Loucy (cell line): ENCODE measurements at regions not wholly inside any gene's neighbourhood (a gene's known extent, or its start where the extent isn't known, plus 50 kb on each side); places are given as distances from the start of the nearest gene placed in this dataset.

ENCODE experiments used
- H2AFZ ChIP-seq: fragments of 200-600 bp; sonication (generic); 2 replicates; pipeline ENCODE4 v1.6.0; 2016; ENCODE audit warnings: antibody characterized with exemption, mild to moderate bottlenecking, low read length, moderate library complexity
- H3F3A ChIP-seq: fragments of 200-600 bp; 2 replicates; pipeline ENCODE4 v1.6.0; 2016; ENCODE audit warnings: antibody characterized with exemption, low read depth, mild to moderate bottlenecking
- H3K27me3 ChIP-seq: fragments of 200-600 bp; sonication (generic); 2 replicates; pipeline ENCODE4 v1.6.1; 2014; ENCODE audit warnings: low read length, mild to moderate bottlenecking; ENCODE audit not compliant: insufficient read depth, poor library complexity, severe bottlenecking
- H3K36me3 ChIP-seq: fragments of 200-600 bp; sonication (generic); 2 replicates; pipeline ENCODE4 v1.6.1; 2016; ENCODE audit warnings: low read length; ENCODE audit not compliant: insufficient read depth
- H3K4me1 ChIP-seq: fragments of 200-600 bp; sonication (generic); 2 replicates; pipeline ENCODE4 v1.5.1; 2014; ENCODE audit warnings: low read length, mild to moderate bottlenecking; ENCODE audit not compliant: insufficient read depth, poor library complexity, severe bottlenecking
- H3K4me2 ChIP-seq: fragments of 200-600 bp; sonication (generic); 2 replicates; pipeline ENCODE4 v1.6.0; 2014; ENCODE audit warnings: antibody characterized with exemption, low read length, low read depth, mild to moderate bottlenecking; ENCODE audit not compliant: poor library complexity, severe bottlenecking
- H3K4me3 ChIP-seq: fragments of 200-600 bp; sonication (generic); 2 replicates; pipeline ENCODE4 v1.5.1; 2014; ENCODE audit warnings: low read length, mild to moderate bottlenecking, mixed read lengths; ENCODE audit not compliant: poor library complexity, severe bottlenecking
- H3K79me2 ChIP-seq: fragments of 200-600 bp; sonication (generic); 2 replicates; pipeline ENCODE4 v1.6.1; 2014; ENCODE audit warnings: low read length; ENCODE audit not compliant: insufficient read depth
- H3K9ac ChIP-seq: fragments of 200-600 bp; sonication (generic); 2 replicates; pipeline ENCODE4 v1.6.0; 2014; ENCODE audit warnings: mild to moderate bottlenecking, low read depth, low read length, moderate library complexity; ENCODE audit not compliant: poor library complexity, severe bottlenecking
- H3K9me2 ChIP-seq: fragments of 200-600 bp; sonication (generic); replicated peaks from 2 replicates; pipeline ENCODE4 v1.6.1; 2016; ENCODE audit warnings: low read depth, low read length, mixed read lengths
- H3K9me3 ChIP-seq: fragments of 200-600 bp; sonication (generic); 2 replicates; pipeline ENCODE4 v1.6.1; 2014; ENCODE audit warnings: mild to moderate bottlenecking, antibody characterized with exemption, low read length, low read depth; ENCODE audit not compliant: insufficient read depth
- H4K20me1 ChIP-seq: fragments of 200-600 bp; sonication (generic); 2 replicates; pipeline ENCODE4 v1.6.0; 2014; ENCODE audit warnings: antibody characterized with exemption, low read length, mild to moderate bottlenecking; ENCODE audit not compliant: insufficient read depth, poor library complexity, severe bottlenecking
- EZH2phosphoT487 ChIP-seq: fragments of 200-600 bp; IDR thresholded peaks from 2 replicates; pipeline ENCODE4 v1.6.1; 2018; ENCODE audit warnings: antibody characterized with exemption, mild to moderate bottlenecking, moderate library complexity, borderline replicate concordance
- TF ChIP-seq, protein P1 (sequence below): fragments of 200-600 bp; sonication (generic); conservative IDR thresholded peaks from 2 replicates; pipeline ENCODE4 v1.5.1; 2014; ENCODE audit warnings: mild to moderate bottlenecking, antibody characterized with exemption, low read length

GRCh38 chr15:77749236-77749997 is 116.7 kb upstream of the LINGO1 start:
- Histone ChIP-seq H3K4me3 (no peak overlapping the region), H3K36me3 (no peaks in the 10 kb centered on the region), H4K20me1 (no peaks in the 10 kb centered on the region), H2AFZ (no peak overlapping the region), H3F3A (no peaks in the 10 kb centered on the region), H3K4me2 (no peak overlapping the region), H3K4me1 (peaks cover 10% of the 10 kb centered on the region), H3K9ac (no peak overlapping the region), H3K79me2 (no peaks in the 10 kb centered on the region), H3K9me2 (no peaks in the 10 kb centered on the region), H3K27me3 (no peaks in the 10 kb centered on the region), H3K9me3 (no peaks in the 10 kb centered on the region)
- TF ChIP-seq, protein P1, sequence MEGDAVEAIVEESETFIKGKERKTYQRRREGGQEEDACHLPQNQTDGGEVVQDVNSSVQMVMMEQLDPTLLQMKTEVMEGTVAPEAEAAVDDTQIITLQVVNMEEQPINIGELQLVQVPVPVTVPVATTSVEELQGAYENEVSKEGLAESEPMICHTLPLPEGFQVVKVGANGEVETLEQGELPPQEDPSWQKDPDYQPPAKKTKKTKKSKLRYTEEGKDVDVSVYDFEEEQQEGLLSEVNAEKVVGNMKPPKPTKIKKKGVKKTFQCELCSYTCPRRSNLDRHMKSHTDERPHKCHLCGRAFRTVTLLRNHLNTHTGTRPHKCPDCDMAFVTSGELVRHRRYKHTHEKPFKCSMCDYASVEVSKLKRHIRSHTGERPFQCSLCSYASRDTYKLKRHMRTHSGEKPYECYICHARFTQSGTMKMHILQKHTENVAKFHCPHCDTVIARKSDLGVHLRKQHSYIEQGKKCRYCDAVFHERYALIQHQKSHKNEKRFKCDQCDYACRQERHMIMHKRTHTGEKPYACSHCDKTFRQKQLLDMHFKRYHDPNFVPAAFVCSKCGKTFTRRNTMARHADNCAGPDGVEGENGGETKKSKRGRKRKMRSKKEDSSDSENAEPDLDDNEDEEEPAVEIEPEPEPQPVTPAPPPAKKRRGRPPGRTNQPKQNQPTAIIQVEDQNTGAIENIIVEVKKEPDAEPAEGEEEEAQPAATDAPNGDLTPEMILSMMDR, result no peak
- TF ChIP-seq EZH2phosphoT487, result no peak

DNA sequence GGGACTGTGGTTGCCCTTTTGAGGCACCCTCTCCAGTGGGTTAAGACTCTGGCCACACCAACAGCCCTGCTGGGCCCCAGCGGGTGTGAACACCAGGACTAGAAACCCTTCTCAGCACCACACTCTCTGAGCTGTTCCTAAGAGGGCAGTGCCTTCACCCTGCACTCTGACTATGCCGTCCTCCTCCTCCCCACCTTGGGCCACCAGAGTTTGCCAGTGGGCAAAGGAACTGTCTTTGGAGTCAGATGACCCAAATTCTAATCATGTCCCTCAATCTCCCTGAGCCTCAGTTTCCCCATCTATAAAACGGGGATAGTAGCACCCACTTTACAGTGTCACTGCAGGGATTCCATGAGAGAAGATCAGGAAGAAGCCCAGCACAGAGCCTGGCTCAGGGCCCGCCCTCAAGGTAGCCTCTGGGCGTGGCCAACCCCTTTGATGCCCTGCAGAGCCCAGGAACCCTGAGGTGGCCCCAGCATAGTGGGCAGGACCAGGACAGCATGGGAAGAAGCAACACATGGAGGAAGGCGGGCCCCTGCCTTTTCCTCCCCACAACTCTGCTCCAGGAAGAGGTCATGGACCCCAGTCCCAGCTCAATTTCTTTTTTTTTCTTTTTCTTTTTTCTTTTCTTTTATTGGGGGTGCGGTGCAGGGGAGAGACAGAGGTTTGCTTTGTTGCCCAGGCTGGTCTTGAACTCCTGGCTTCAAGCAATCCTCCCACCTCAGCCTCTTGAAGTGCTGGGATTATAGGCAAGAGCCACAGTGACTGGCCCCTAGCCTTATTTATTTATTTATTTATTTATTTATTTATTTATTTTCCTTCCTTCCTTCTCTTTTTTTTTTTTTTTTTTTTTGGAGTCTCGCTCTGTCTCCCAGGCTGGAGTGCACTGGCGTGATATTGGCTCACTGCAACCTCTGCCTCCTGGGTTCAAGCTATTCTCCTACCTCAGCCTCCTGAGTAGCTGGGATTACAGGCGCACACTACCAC is 115.7 kb upstream of the LINGO1 start:
- H3K27me3 ChIP-seq, result no peaks in the 10 kb centered on the region

More for the DNA sequence above, 115.7 kb upstream of the LINGO1 start:
- Histone ChIP-seq H4K20me1 (no peaks in the 10 kb centered on the region), H3K36me3 (no peaks in the 10 kb centered on the region), H3K9me3 (no peaks in the 10 kb centered on the region), H3K9me2 (no peaks in the 10 kb centered on the region), H3K4me1 (peaks cover 10% of the 10 kb centered on the region), H3K9ac (no peak overlapping the region), H3F3A (no peaks in the 10 kb centered on the region), H3K4me2 (peak overlapping the region; percentile 61), H3K79me2 (no peaks in the 10 kb centered on the region), H3K4me3 (peak overlapping the region; percentile 49), H2AFZ (peak overlapping the region; percentile 64)
- no peak for TF ChIP-seq EZH2phosphoT487
- TF ChIP-seq, protein P1, result no peak
